Tibial nerve (tissue), 4 donors: ENCODE measurements at regions not wholly inside any gene's neighbourhood (a gene's known extent, or its start where the extent isn't known, plus 50 kb on each side); places are given as distances from the start of the nearest gene placed in this dataset.

Experiments
- DNase-seq, 2 donors: peaks; one replicate each; pipeline ENCODE4 v3.0.0-alpha.2; 2019; ENCODE audit warnings: low spot score in 2 of 2
- H3K27ac ChIP-seq, 4 donors: fragments of 200-600 bp; sonication (generic) in 3 of 4; one replicate each; pipeline ENCODE4 v1.5.1; 2017 to 2019; ENCODE audit warnings: mild to moderate bottlenecking in 1 of 4
- H3K27me3 ChIP-seq, 2 donors: fragments of 200-600 bp; sonication (generic) in 1 of 2; one replicate each; pipeline versions ENCODE4 v1.5.1 to v1.6.0; 2017 to 2019
- H3K36me3 ChIP-seq, 3 donors: fragments of 200-600 bp; sonication (generic); one replicate each; pipeline ENCODE4 v1.5.1; 2018 to 2019
- H3K4me1 ChIP-seq, 4 donors: fragments of 200-600 bp; sonication (generic) in 3 of 4; one replicate each; pipeline ENCODE4 v1.5.1; 2017 to 2019
- H3K4me3 ChIP-seq, 4 donors: fragments of 200-600 bp; sonication (generic) in 3 of 4; one replicate each; pipeline ENCODE4 v1.5.1; 2017 to 2019; ENCODE audit warnings: mild to moderate bottlenecking in 1 of 4, moderate library complexity in 1 of 4
- H3K9me3 ChIP-seq, 4 donors: fragments of 200-600 bp; sonication (generic) in 3 of 4; one replicate each; pipeline ENCODE4 v1.5.1; 2017 to 2019
- CTCF ChIP-seq, 5 experiments: fragments of 200-600 bp in 3 of 5; fragments of 450-650 bp in 2 of 5; sonication (generic) in 3 of 5; IDR thresholded peaks; one replicate each; pipeline ENCODE4 v1.5.1; 2016 to 2019; ENCODE audit warnings: antibody characterized with exemption in 5 of 5, mild to moderate bottlenecking in 3 of 5, moderate library complexity in 2 of 5
- EP300 ChIP-seq, 2 donors: sonication (generic); formaldehyde crosslinking; IDR thresholded peaks; one replicate each; pipeline ENCODE4 v1.6.1; 2017; ENCODE audit warnings: antibody characterized with exemption in 2 of 2, mild to moderate bottlenecking in 1 of 2
- POLR2A ChIP-seq, 2 donors: fragments of 450-650 bp; IDR thresholded peaks; one replicate each; pipeline ENCODE4 v1.6.1; 2017; ENCODE audit warnings: antibody characterized with exemption in 2 of 2, mild to moderate bottlenecking in 2 of 2, moderate library complexity in 2 of 2
- WGBS, 2 donors: methylation state at CpG; one replicate each; pipeline ENCODE4 v1.1.5; 2018; 5-methylcytosine and 5-hydroxymethylcytosine counted together

GRCh38 chr15:87628311-87628710 is 628.2 kb downstream of the NTRK3 start:
- no peak overlapping the region for H3K4me3 ChIP-seq
- no peak overlapping the region for H3K27ac ChIP-seq
- no peak for DNase-seq
- peaks cover 0 to 17% (median 0%) of the 10 kb centered on the region in 4 donors for H3K4me1 ChIP-seq
- H3K36me3 ChIP-seq: no peaks in the 10 kb centered on the region
- 62 to 75% methylated on average over 3 of the region's 3 CpGs for WGBS, 2 donors
- no peak for TF ChIP-seq EP300 (IDR thresholded peaks at IDR 0.05)
- no peak for TF ChIP-seq CTCF (IDR thresholded peaks at IDR 0.05)
- TF ChIP-seq POLR2A (IDR thresholded peaks at IDR 0.05): no peak
- no peaks in the 10 kb centered on the region for H3K9me3 ChIP-seq
- no peaks in the 10 kb centered on the region for H3K27me3 ChIP-seq

- Histone ChIP-seq H3K27me3 (no peaks in the 10 kb centered on the region), H3K36me3 (no peaks in the 10 kb centered on the region), H3K4me1 (peaks cover 0 to 15% (median 0%) of the 10 kb centered on the region in 4 donors), H3K9me3 (no peaks in the 10 kb centered on the region), H3K27ac (no peak overlapping the region), H3K4me3 (no peak overlapping the region)
- WGBS, 2 donors: 83 to 92% methylated on average over 4 of the region's 4 CpGs
- TF ChIP-seq CTCF (IDR thresholded peaks at IDR 0.05) (no peak), EP300 (IDR thresholded peaks at IDR 0.05) (no peak), POLR2A (IDR thresholded peaks at IDR 0.05) (no peak)
- DNase-seq: no peak
These were observed 629.7 kb downstream of the NTRK3 start for GRCh38 chr15:87626860-87627259.

GRCh38 chr15:87623832-87624231 is 632.7 kb downstream of the NTRK3 start:
- Histone ChIP-seq H3K4me3 (no peak overlapping the region), H3K27me3 (no peaks in the 10 kb centered on the region), H3K27ac (no peak overlapping the region), H3K36me3 (no peaks in the 10 kb centered on the region), H3K4me1 (peaks cover 0 to 21% (median under 1%) of the 10 kb centered on the region in 4 donors), H3K9me3 (no peaks in the 10 kb centered on the region)
- no peak for TF ChIP-seq CTCF (IDR thresholded peaks at IDR 0.05)
- no peak for TF ChIP-seq EP300 (IDR thresholded peaks at IDR 0.05)
- TF ChIP-seq POLR2A (IDR thresholded peaks at IDR 0.05): no peak
- no peak for DNase-seq
- WGBS, 2 donors: 65 to 77% methylated on average over 6 of the region's 6 CpGs

- H3K4me1 ChIP-seq: peaks cover 0 to 21% (median 5%) of the 10 kb centered on the region in 4 donors
- 95 to 97% methylated on average over 2 of the region's 2 CpGs for WGBS, 2 donors
- peak overlapping the region in 1 of 4 donors; percentile 75 for H3K27ac ChIP-seq
- no peak for DNase-seq
- no peaks in the 10 kb centered on the region for H3K27me3 ChIP-seq
- H3K9me3 ChIP-seq: no peaks in the 10 kb centered on the region
- TF ChIP-seq CTCF (IDR thresholded peaks at IDR 0.05) (no peak), EP300 (IDR thresholded peaks at IDR 0.05) (no peak), POLR2A (IDR thresholded peaks at IDR 0.05) (no peak)
- H3K36me3 ChIP-seq: no peaks in the 10 kb centered on the region
- no peak overlapping the region for H3K4me3 ChIP-seq
These were observed 636.1 kb downstream of the NTRK3 start for GRCh38 chr15:87620393-87620792.

- TF ChIP-seq EP300 (IDR thresholded peaks at IDR 0.05) (peak; percentile 47 to 85), CTCF (IDR thresholded peaks at IDR 0.05) (peak in 1 of 5 experiments; percentile 16), POLR2A (IDR thresholded peaks at IDR 0.05) (no peak)
- Histone ChIP-seq H3K27ac (peak overlapping the region in 3 of 4 donors; percentile 5 to 81 (median 70)), H3K4me1 (peaks cover 0 to 21% (median 5%) of the 10 kb centered on the region in 4 donors), H3K36me3 (no peaks in the 10 kb centered on the region), H3K4me3 (no peak overlapping the region), H3K27me3 (no peaks in the 10 kb centered on the region), H3K9me3 (no peaks in the 10 kb centered on the region)
- WGBS, 2 donors: 50 to 57% methylated on average over 9 of the region's 9 CpGs
- DNase-seq: no peak
These were observed 637.2 kb downstream of the NTRK3 start for GRCh38 chr15:87619161-87619960.
